OCI-LY3 (cell line): ENCODE measurements at regions not wholly inside any gene's neighbourhood (a gene's known extent, or its start where the extent isn't known, plus 50 kb on each side); places are given as distances from the start of the nearest gene placed in this dataset.

Source experiments
- H2AFZ ChIP-seq: fragments of 200-600, 300-600 bp; shearing (Covaris generic); 2 replicates; pipeline ENCODE4 v1.6.0; 2014; ENCODE audit warnings: antibody characterized with exemption, low read depth, low read length
- H3K27ac ChIP-seq: fragments of 200-600, 300-600 bp; sonication (generic); 2 replicates; pipeline ENCODE4 v1.5.1; 2014; ENCODE audit warnings: mild to moderate bottlenecking, low read length, moderate library complexity, mixed read lengths
- H3K27me3 ChIP-seq: fragments of 200-600, 300-600 bp; sonication (generic); 2 replicates; pipeline ENCODE4 v1.6.1; 2014; ENCODE audit warnings: low read depth, low read length, mixed read lengths
- H3K36me3 ChIP-seq: fragments of 200-600, 300-600 bp; sonication (generic); replicated peaks from 2 replicates; pipeline ENCODE3; 2014; ENCODE audit warnings: low read depth, low read length, mixed read lengths
- H3K4me1 ChIP-seq: fragments of 300-600, 200-600 bp; sonication (generic); 2 replicates; pipeline ENCODE4 v1.6.1; 2014; ENCODE audit warnings: low read length, mixed read lengths
- H3K4me2 ChIP-seq: fragments of 200-600, 300-600 bp; sonication (generic); 2 replicates; pipeline ENCODE4 v1.6.1; 2014; ENCODE audit warnings: low read length, mixed read lengths
- H3K4me3 ChIP-seq: fragments of 300-600, 200-600 bp; sonication (generic); 2 replicates; pipeline ENCODE4 v1.5.1; 2014; ENCODE audit warnings: antibody characterized with exemption, mild to moderate bottlenecking, low read length, moderate library complexity
- H3K79me2 ChIP-seq: fragments of 300-600, 200-600 bp; shearing (Covaris generic); 2 replicates; pipeline ENCODE4 v1.6.1; 2014; ENCODE audit warnings: mild to moderate bottlenecking, low read length, mixed read lengths
- H3K9ac ChIP-seq: fragments of 300-600, 200-600 bp; shearing (Covaris generic); 2 replicates; pipeline ENCODE4 v1.6.0; 2014; ENCODE audit warnings: mild to moderate bottlenecking, low read length, moderate library complexity
- H3K9me3 ChIP-seq: fragments of 200-600, 300-600 bp; shearing (Covaris generic); 2 replicates; pipeline ENCODE4 v1.6.1; 2014; ENCODE audit warnings: low read length, mixed read lengths; ENCODE audit not compliant: insufficient read depth
- H4K20me1 ChIP-seq: fragments of 200-600, 300-600 bp; sonication (generic); 2 replicates; pipeline ENCODE4 v1.6.1; 2016; ENCODE audit warnings: low read length, mixed read lengths; ENCODE audit not compliant: insufficient read depth
- CTCF ChIP-seq: fragments of 200-600, 300-600 bp; sonication (generic); IDR thresholded peaks from 2 replicates; pipeline ENCODE4 v1.5.1; 2014; ENCODE audit warnings: antibody characterized with exemption, low read length, low read depth
- EZH2phosphoT487 ChIP-seq: fragments of 200-600 bp; shearing (Covaris generic); IDR thresholded peaks from 2 replicates; pipeline ENCODE4 v1.6.1; 2018; ENCODE audit warnings: antibody characterized with exemption, mixed run types, low read depth

- 0 out of 2 replicates have a peak, but pooled peaks cover 10% of the 10 kb centered on the region for H3K9me3 ChIP-seq
- no peak overlapping the region for H3K4me3 ChIP-seq
- no peak overlapping the region for H3K9ac ChIP-seq
- no peak overlapping the region for H2AFZ ChIP-seq
- no peaks in the 10 kb centered on the region for H3K79me2 ChIP-seq
- H3K27ac ChIP-seq: no peak overlapping the region
- H3K4me2 ChIP-seq: no peak overlapping the region
- H3K4me1 ChIP-seq: no peaks in the 10 kb centered on the region
- H3K36me3 ChIP-seq: no peaks in the 10 kb centered on the region
- H4K20me1 ChIP-seq: no peaks in the 10 kb centered on the region
- H3K27me3 ChIP-seq: no peaks in the 10 kb centered on the region
- no peak for TF ChIP-seq EZH2phosphoT487
- TF ChIP-seq CTCF: no peak
Observed at GRCh38 chr11:81888391-81888790, 845.3 kb downstream of the FAM181B start.

GRCh38 chr11:81887671-81888070, 846.0 kb downstream of the FAM181B start:
- no peak overlapping the region for H2AFZ ChIP-seq
- no peaks in the 10 kb centered on the region for H3K36me3 ChIP-seq
- H3K9me3 ChIP-seq: 0 out of 2 replicates have a peak, but pooled peaks cover 10% of the 10 kb centered on the region
- H3K27me3 ChIP-seq: no peaks in the 10 kb centered on the region
- no peak overlapping the region for H3K4me2 ChIP-seq
- no peaks in the 10 kb centered on the region for H4K20me1 ChIP-seq
- no peak overlapping the region for H3K9ac ChIP-seq
- TF ChIP-seq CTCF (no peak), EZH2phosphoT487 (no peak)
- no peak overlapping the region for H3K27ac ChIP-seq
- H3K4me1 ChIP-seq: no peaks in the 10 kb centered on the region
- no peaks in the 10 kb centered on the region for H3K79me2 ChIP-seq
- no peak overlapping the region for H3K4me3 ChIP-seq

- Histone ChIP-seq H3K9me3 (0 out of 2 replicates have a peak, but pooled peaks cover 10% of the 10 kb centered on the region), H3K27ac (no peak overlapping the region), H3K27me3 (no peaks in the 10 kb centered on the region), H3K9ac (no peak overlapping the region), H3K4me2 (no peak overlapping the region), H2AFZ (no peak overlapping the region), H3K79me2 (no peaks in the 10 kb centered on the region), H4K20me1 (no peaks in the 10 kb centered on the region), H3K4me1 (no peaks in the 10 kb centered on the region), H3K4me3 (no peak overlapping the region), H3K36me3 (no peaks in the 10 kb centered on the region)
- TF ChIP-seq EZH2phosphoT487: no peak
Observed at GRCh38 chr11:81886406-81887075, 847.1 kb downstream of the FAM181B start.

GRCh38 chr11:81874635-81875034, 859.0 kb downstream of the FAM181B start:
- H3K4me3 ChIP-seq: no peak overlapping the region
- no peaks in the 10 kb centered on the region for H3K9me3 ChIP-seq
- peaks cover 59% of the 10 kb centered on the region for H3K27me3 ChIP-seq
- no peak overlapping the region for H2AFZ ChIP-seq
- no peaks in the 10 kb centered on the region for H4K20me1 ChIP-seq
- H3K27ac ChIP-seq: no peak overlapping the region
- TF ChIP-seq CTCF (no peak), EZH2phosphoT487 (no peak)
- H3K36me3 ChIP-seq: no peaks in the 10 kb centered on the region
- H3K4me2 ChIP-seq: no peak overlapping the region
- H3K4me1 ChIP-seq: peaks cover 17% of the 10 kb centered on the region
- H3K79me2 ChIP-seq: no peaks in the 10 kb centered on the region
- no peak overlapping the region for H3K9ac ChIP-seq
